Activated naive CD8-positive, alpha-beta T cell (primary cell): ENCODE measurements at regions not wholly inside any gene's neighbourhood (a gene's known extent, or its start where the extent isn't known, plus 50 kb on each side); places are given as distances from the start of the nearest gene placed in this dataset.
"Not testable (repeated sequence)": the region's sequence is repeated elsewhere in the genome, so short reads cannot be mapped to it uniquely, and the experiment has no call there.

Source experiments
- H3K27ac Mint-ChIP-seq: one replicate; pipeline ENCODE4 v1.8.0; 2021; ENCODE audit warnings: mixed read lengths
- H3K27me3 Mint-ChIP-seq: one replicate; pipeline ENCODE4 v1.8.0; 2021; ENCODE audit warnings: mixed read lengths
- H3K36me3 Mint-ChIP-seq: one replicate; pipeline ENCODE4 v1.8.0; 2021; ENCODE audit warnings: mixed read lengths
- H3K4me1 Mint-ChIP-seq: one replicate; pipeline ENCODE4 v1.8.0; 2021; ENCODE audit warnings: low read depth, mixed read lengths
- H3K4me3 Mint-ChIP-seq: one replicate; pipeline ENCODE4 v1.8.0; 2021; ENCODE audit warnings: mild to moderate bottlenecking, mixed read lengths
- H3K9me3 Mint-ChIP-seq: one replicate; pipeline ENCODE4 v1.8.0; 2021; ENCODE audit warnings: low read depth, mixed read lengths

DNA sequence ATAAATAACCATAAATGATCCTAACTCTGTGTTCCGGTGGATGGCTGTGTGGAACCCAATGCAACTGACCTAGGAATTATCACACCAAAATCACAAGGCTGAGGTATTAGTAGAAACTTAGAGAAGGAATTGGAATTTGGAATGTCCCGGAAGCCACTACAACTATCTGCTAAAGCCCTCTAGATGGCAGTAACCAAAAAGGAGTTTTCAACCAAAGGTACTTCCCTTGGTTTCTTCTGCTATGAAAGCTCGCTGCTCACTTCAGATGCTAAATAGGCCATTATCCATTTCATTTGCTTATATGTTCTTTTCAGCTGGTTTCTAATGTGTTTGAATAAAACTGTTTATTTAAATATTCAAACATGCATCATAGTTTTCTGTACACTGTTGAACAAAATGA is 1589.1 kb upstream of the SPRY2 start:
- no peak overlapping the region for H3K4me3 Mint-ChIP-seq
- H3K9me3 Mint-ChIP-seq = peaks cover 3% of the 10 kb centered on the region
- no peaks in the 10 kb centered on the region for H3K27me3 Mint-ChIP-seq
- no peaks in the 10 kb centered on the region for H3K4me1 Mint-ChIP-seq
- no peaks in the 10 kb centered on the region for H3K36me3 Mint-ChIP-seq
- no peak overlapping the region for H3K27ac Mint-ChIP-seq

DNA sequence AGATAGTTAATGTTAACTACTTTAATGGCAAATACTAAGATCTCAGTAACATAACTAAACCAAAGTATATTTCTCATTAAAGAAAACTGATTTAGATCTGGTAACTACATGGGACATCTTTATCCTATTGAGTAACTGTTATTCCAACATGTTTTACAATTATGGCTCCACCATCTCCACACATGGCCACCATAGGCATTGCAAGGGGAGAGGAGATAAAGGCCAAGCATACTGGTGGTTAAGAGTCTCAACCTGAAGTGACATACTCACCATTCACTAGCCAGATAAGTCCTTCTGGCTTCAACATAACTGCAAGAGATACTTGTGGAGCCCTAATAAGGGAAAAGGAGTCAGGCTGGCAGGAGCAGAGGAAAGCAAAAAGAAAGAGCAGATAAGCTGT is 1586.4 kb upstream of the SPRY2 start:
- no peak overlapping the region for H3K4me3 Mint-ChIP-seq
- no peaks in the 10 kb centered on the region for H3K36me3 Mint-ChIP-seq
- H3K4me1 Mint-ChIP-seq = no peaks in the 10 kb centered on the region
- no peak overlapping the region for H3K27ac Mint-ChIP-seq
- no peaks in the 10 kb centered on the region for H3K27me3 Mint-ChIP-seq
- H3K9me3 Mint-ChIP-seq = no peaks in the 10 kb centered on the region

DNA sequence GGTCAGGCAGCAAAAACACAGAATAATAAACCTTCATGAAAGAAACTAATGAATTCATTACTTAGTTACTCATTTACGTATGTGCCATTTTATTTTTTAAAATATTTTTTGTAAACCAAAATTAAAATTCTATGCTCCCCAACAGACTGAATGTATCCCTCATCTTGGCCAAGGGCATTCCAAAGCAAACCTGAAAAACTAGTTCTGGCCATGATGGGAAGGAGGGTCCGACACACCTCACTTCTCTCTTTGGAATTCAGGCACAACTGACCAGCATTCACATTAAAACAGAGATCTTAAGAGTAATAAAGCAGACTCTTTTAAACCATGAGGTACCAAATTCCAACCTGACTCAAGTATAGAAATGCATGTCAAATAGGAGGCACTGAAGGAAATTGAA is 1576.9 kb upstream of the SPRY2 start:
- Mint-ChIP-seq H3K36me3 (no peaks in the 10 kb centered on the region), H3K27me3 (no peaks in the 10 kb centered on the region), H3K27ac (no peak overlapping the region), H3K9me3 (peaks cover 7% of the 10 kb centered on the region), H3K4me3 (no peak overlapping the region), H3K4me1 (no peaks in the 10 kb centered on the region)

DNA sequence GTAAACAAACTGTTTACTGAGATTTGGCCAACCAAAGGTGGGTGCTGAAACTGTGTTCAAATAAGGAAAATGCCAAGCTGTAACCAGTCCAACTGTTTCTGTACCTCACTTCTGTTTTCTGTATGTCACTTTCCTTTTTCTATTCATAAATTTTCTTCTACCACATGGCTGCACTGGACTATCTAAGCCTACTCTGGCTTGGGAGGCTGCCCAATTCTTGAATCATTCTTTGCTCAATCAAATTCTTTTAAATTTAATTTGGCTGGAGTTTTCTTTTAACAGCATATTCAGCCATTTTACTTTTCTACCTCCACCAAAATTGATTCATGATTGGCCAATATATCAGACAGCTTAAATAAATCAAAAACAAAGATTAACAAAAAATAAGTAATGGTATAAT is 1575.5 kb upstream of the SPRY2 start:
- H3K27me3 Mint-ChIP-seq = no peaks in the 10 kb centered on the region
- no peak overlapping the region for H3K27ac Mint-ChIP-seq
- no peak overlapping the region for H3K4me3 Mint-ChIP-seq
- H3K4me1 Mint-ChIP-seq = no peaks in the 10 kb centered on the region
- H3K9me3 Mint-ChIP-seq = peaks cover 7% of the 10 kb centered on the region
- no peaks in the 10 kb centered on the region for H3K36me3 Mint-ChIP-seq

DNA sequence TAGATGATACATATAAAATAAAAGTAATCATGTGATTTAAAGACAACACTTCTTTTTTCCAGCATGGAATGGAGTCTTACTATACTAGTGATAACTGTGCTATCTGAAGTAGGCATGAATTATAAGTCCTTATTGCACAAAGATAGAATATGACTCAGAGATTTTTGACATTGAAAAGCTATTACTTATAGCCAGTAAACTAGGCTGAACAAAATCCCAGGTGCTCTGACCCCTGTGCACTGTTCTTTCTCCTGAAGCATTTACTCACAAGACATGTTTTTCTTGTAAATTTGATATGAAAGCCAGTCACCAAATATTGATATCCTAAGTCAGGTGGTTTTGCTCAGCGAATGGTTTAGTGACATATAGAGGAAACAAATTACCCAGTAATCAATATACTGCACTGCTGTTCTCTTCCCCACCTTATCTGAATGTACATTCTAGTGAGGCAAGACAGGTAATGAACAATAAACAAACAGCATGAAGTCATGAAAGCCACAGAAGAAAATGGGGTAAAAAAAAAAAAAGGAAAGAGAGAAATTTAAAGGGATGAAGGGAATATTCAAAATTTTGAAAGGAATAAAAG is 1567.0 kb upstream of the SPRY2 start:
- Mint-ChIP-seq H3K27ac (no peak overlapping the region), H3K27me3 (no peaks in the 10 kb centered on the region), H3K9me3 (peaks cover 11% of the 10 kb centered on the region), H3K36me3 (no peaks in the 10 kb centered on the region), H3K4me1 (no peaks in the 10 kb centered on the region), H3K4me3 (no peak overlapping the region)

DNA sequence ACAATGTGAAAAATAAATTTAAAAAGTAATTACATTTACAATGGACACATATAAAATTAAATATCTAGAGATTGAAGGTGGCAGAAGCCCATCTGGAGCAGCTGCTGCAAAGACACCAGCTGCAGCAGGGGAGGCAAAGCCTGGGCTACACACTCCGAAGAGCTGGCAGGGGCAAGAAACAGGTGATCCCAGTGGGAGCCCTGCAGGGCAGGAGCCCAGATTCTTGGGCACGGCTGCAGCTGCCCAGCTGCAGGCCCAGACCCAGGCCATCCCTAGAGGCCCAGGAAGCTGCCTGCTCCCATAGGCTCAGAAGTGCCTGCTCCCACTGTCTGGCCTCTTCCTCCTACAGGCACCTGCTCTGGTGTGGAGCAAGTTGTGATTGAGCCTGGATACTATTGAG is 1547.9 kb upstream of the SPRY2 start:
- Mint-ChIP-seq H3K27me3 (no peaks in the 10 kb centered on the region), H3K4me1 (no peaks in the 10 kb centered on the region), H3K36me3 (no peaks in the 10 kb centered on the region), H3K9me3 (peaks cover 38% of the 10 kb centered on the region), H3K4me3 (no peak overlapping the region), H3K27ac (no peak overlapping the region)

DNA sequence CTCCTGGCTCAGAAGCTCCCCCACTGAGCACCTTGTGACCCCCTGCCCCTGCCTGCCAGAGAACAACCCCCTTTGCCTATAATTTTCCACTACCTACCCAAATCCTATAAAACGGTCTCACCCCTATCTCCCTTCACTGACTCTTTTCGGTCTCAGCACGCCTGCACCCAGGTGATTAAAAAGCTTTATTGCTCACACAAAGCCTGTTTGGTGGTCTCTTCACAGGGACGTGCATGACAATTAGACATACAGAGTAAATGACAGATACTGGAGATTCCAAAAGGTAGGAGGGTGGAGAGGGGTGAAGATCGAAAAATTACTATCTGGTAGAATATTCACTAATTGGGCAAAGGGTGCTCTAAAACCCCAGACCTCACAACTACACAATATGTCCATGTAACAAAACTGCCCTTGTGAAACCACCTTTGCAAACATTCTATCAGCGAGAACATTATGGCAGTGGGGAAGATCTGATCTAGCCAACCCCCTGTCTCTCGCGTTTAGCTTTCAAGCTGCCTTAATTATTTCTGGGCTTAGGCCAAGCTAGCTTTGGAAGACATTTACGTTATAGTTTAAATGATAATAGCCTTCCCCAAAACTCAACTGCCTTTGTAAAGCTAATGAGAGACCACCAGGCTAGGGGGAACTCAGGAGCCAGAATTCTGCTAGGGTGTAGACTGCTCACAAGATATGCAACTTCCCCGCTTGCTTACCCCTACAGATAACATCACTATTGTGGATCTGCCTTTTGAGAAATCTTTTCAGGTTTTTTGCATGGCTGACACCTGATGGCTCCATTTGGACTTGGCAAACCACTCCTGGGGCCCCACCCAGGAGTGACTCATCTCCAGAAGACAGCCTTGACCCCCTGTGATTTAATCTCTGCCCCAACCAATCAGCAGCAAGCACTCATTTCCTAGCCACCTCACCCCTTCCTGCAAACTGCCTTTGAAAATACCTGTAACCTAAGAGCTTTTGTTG is 1534.0 kb upstream of the SPRY2 start:
- no peak overlapping the region for H3K27ac Mint-ChIP-seq
- no peaks in the 10 kb centered on the region for H3K36me3 Mint-ChIP-seq
- H3K4me3 Mint-ChIP-seq = no peak overlapping the region
- peaks cover 3% of the 10 kb centered on the region for H3K9me3 Mint-ChIP-seq
- H3K27me3 Mint-ChIP-seq = no peaks in the 10 kb centered on the region
- H3K4me1 Mint-ChIP-seq = no peaks in the 10 kb centered on the region

DNA sequence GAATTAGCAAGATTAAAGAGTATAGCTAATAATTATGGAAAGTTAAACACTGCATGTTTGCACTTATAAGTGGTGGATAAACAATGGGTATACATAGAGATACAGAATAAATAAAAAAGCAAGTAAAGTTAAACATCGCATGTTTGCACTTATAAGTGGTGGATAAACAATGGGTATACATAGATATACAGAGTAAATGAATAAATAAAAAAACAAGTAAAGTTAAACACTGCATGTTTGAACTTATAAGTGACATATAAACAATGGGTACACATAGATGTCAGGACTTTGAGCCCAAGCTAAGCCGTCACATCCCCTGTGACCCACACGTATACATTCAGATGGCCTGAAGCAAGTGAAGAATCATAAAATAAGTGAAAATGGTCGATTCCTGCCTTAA is 1533.3 kb upstream of the SPRY2 start:
- peaks cover 3% of the 10 kb centered on the region for H3K9me3 Mint-ChIP-seq

DNA sequence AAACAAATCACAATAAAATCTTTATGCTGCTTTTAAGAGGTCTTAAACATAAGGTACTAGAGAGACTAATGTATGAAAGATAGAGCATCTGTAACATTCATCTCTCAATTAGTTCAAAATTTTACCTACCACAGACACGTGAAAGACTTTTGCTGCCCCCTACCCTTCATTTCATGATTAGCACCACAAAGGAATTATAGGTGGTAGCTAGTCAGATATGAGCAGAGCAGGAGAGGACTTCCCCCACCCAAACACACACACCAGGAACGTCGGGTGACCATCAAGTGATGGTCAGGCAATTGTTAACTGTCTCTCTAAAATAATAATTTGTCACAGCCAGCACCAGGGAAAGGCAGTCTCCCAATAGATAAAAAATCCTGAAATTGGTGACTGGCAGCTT is 1531.7 kb upstream of the SPRY2 start:
- Mint-ChIP-seq H3K4me3 (no peak overlapping the region), H3K9me3 (peaks cover 4% of the 10 kb centered on the region), H3K36me3 (no peaks in the 10 kb centered on the region)

More for the DNA sequence above, 1533.3 kb upstream of the SPRY2 start:
- Mint-ChIP-seq H3K36me3 (no peaks in the 10 kb centered on the region), H3K27ac (no peak overlapping the region), H3K4me1 (no peaks in the 10 kb centered on the region), H3K4me3 (no peak overlapping the region), H3K27me3 (no peaks in the 10 kb centered on the region)

DNA sequence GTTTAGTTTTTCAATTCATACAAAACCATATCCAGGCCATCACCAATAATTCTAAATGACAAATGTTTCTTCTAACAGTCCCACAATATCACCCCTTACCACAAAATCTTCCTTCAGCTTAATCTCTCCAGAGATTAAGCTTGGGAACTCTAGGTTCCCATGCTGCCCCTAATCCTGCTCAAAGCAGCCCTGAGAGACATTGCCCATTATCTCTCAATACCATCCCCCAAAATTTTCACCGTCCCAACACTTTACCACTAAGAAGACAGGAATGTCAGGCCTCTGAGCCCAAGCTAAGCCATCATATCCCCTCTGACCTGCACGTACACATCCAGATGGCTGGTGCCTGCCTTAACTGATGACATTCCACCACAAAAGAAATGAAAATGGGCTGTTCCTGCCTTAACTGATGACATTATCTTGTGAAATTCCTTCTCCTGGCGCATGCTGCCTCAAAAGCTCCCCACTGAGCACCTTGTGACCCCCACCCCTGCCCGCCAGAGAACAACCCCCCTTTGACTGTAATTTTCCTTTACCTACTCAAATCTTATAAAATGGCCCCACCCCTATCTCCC is 1530.9 kb upstream of the SPRY2 start:
- not testable (repeated sequence) for H3K4me1 Mint-ChIP-seq, H3K27me3 Mint-ChIP-seq, H3K9me3 Mint-ChIP-seq, H3K4me3 Mint-ChIP-seq, H3K27ac Mint-ChIP-seq, H3K36me3 Mint-ChIP-seq

More for the DNA sequence above, 1531.7 kb upstream of the SPRY2 start:
- H3K27me3 Mint-ChIP-seq = no peaks in the 10 kb centered on the region
- H3K4me1 Mint-ChIP-seq = no peaks in the 10 kb centered on the region
- H3K27ac Mint-ChIP-seq = no peak overlapping the region

DNA sequence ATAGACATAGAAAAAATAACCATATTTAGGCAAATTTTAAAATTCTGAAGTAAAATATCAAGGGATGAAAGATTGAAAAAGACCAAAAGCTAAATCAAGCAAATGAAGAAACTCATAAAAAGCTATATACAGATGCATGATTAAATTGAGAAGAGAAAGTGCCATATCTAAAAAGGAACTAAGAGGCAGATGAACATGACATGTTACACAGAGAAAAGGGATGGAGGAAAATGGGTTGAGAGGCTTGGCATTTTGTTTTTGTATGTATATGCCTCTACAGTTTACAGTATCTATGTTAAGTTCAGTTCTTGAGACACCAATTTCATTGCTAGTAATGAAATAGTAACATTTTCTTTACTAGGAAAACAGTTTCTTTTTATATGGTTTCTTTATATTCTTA is 1507.4 kb upstream of the SPRY2 start:
- no peaks in the 10 kb centered on the region for H3K4me1 Mint-ChIP-seq
- H3K4me3 Mint-ChIP-seq = no peak overlapping the region
- H3K27ac Mint-ChIP-seq = no peak overlapping the region
- no peaks in the 10 kb centered on the region for H3K36me3 Mint-ChIP-seq
- H3K9me3 Mint-ChIP-seq = no peaks in the 10 kb centered on the region
- no peaks in the 10 kb centered on the region for H3K27me3 Mint-ChIP-seq

DNA sequence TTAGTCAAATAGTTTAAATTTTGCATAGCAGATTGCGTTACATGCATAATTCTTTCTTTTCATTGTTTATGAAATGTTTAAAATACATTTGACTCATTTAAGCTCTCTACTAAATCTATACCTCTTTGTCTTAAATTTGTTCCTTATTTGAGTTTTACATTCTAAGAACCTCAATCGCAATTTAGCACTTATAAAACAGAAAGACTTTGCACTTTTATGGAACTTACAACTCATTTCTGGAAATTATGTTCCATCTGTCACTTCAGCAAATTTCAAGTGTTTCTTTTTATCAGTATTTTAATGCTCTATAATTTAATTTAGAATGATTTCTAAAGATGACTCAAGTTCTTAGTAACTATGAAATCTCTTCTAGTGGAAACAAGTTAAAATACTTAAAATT is 1505.8 kb upstream of the SPRY2 start:
- Mint-ChIP-seq H3K36me3 (no peaks in the 10 kb centered on the region), H3K9me3 (peaks cover 4% of the 10 kb centered on the region), H3K4me1 (no peaks in the 10 kb centered on the region), H3K27ac (no peak overlapping the region), H3K27me3 (no peaks in the 10 kb centered on the region), H3K4me3 (no peak overlapping the region)

DNA sequence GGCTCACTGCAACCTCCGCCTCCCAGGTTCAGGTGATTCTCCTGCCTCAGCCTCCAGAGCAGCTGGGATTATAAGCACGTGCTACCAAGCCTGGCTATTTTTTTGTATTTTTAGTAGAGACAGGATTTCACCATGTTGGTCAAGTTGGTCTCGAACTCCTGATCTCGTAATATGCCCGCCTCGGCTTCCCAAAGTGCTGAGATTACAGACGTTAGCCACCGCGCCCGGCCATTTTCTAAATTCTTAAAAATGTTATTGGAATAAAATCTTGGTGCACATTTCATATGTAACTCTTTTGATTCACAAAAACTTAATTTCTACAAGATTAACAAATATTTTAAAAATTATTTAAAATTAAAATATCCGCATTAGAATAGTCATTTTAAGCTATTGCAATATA is 1480.3 kb upstream of the SPRY2 start:
- Mint-ChIP-seq H3K4me3 (no peak overlapping the region), H3K27me3 (no peaks in the 10 kb centered on the region), H3K36me3 (no peaks in the 10 kb centered on the region), H3K4me1 (no peaks in the 10 kb centered on the region), H3K9me3 (peaks cover 9% of the 10 kb centered on the region), H3K27ac (no peak overlapping the region)

DNA sequence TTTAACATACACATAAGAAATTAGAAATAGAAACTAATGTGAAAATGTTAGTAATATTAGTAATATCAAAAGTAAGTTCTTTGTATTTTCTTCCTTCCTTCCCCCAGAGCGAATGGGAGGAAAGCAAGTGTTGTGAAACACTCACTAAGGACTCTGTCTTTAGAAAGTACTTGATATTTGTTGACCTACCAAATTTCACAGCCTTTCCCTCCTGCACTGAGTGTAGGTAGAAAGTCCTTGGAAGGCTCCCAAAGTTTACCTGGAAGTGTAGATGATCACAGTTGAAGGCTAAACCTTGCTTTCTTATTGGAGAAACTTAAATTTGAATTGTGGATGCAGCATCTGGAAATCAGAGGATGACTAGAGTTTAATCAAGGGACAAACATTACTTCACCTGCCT is 1459.5 kb upstream of the SPRY2 start:
- H3K4me3 Mint-ChIP-seq = no peak overlapping the region
- H3K4me1 Mint-ChIP-seq = no peaks in the 10 kb centered on the region
- no peaks in the 10 kb centered on the region for H3K27me3 Mint-ChIP-seq
- no peaks in the 10 kb centered on the region for H3K9me3 Mint-ChIP-seq
- no peaks in the 10 kb centered on the region for H3K36me3 Mint-ChIP-seq
- H3K27ac Mint-ChIP-seq = no peak overlapping the region

DNA sequence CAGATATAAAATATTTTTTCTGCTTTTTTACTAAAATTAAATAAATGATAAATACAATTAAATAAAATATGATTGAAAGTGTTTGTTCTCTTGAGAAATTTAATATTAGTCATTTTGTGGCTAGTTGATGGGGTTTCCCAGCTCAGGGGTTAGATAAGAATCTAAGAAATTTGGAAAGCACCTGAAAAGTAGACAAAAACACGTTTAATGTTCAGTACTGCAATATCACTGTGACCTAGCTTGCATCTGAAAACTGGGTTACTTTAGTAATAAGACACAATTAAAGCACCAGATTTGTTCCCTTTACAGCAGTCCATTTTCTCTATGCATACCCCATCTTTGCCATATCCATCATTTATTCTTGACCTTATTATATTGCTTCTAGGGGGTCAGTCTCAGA is 1454.8 kb upstream of the SPRY2 start:
- Mint-ChIP-seq H3K36me3 (no peaks in the 10 kb centered on the region), H3K4me1 (no peaks in the 10 kb centered on the region), H3K4me3 (no peak overlapping the region), H3K27ac (no peak overlapping the region), H3K27me3 (no peaks in the 10 kb centered on the region), H3K9me3 (peaks cover 7% of the 10 kb centered on the region)
